ENCODE measurements at regions not wholly inside any gene's neighbourhood (a gene's known extent, or its start where the extent isn't known, plus 50 kb on each side); places are given as distances from the start of the nearest gene placed in this dataset.
A peak's percentile ranks its signal among the peaks of the same experiment; 100 is the strongest.

GRCh38 chr12:126210026-126210425 lies 1144.8 kb downstream of the AACS start:
- H3K4me3 Mint-ChIP-seq (ENCODE audit: unreplicated experiment): no peak overlapping the region
- BruUV-seq (replicated peaks): no TSS peak
- H3K27me3 Mint-ChIP-seq (ENCODE audit: insufficient read depth, unreplicated experiment): no peaks in the 10 kb centered on the region
- TF ChIP-seq CTCF (IDR thresholded peaks at IDR 0.05; ENCODE audit: unreplicated experiment): no peak
- CTCF ChIA-PET: no interaction called here
- POLR2A ChIA-PET: no interaction called here
- no peak for DNase-seq (ENCODE audit: unreplicated experiment)
- no peaks in the 10 kb centered on the region for H3K9me3 Mint-ChIP-seq (ENCODE audit: unreplicated experiment)
- intact Hi-C loops (cut with micrococcal nuclease): no loop called here
- H3K36me3 Mint-ChIP-seq (ENCODE audit: insufficient read depth, unreplicated experiment): peaks cover 5% of the 10 kb centered on the region
- no peak overlapping the region for H3K27ac Mint-ChIP-seq (ENCODE audit: low read depth, unreplicated experiment)
- no peaks in the 10 kb centered on the region for H3K4me1 Mint-ChIP-seq (ENCODE audit: insufficient read depth, unreplicated experiment)

DNA sequence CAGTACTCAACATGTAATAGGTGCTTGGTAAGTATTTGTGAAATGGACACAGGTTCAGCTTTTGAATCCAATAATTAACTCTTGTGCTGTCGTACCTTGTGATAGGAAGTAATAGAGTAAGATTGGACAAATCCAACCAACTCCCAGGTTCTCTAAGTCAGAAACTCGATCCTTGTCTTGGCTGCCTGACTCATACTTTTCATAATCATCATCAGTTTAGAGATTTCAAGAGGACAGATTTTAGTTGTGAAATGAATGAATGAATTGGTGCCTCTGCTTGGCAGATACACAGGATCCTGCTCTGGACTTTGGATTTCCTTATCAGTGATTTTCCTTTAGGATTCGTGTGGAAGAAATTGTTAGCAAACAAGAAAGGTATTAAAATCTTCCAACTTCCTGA lies 1145.2 kb downstream of the AACS start:
- Mint-ChIP-seq H3K27me3 (ENCODE audit: insufficient read depth, unreplicated experiment) (no peaks in the 10 kb centered on the region), H3K9me3 (ENCODE audit: unreplicated experiment) (no peaks in the 10 kb centered on the region), H3K36me3 (ENCODE audit: insufficient read depth, unreplicated experiment) (peaks cover 5% of the 10 kb centered on the region), H3K27ac (ENCODE audit: low read depth, unreplicated experiment) (no peak overlapping the region), H3K4me3 (ENCODE audit: unreplicated experiment) (no peak overlapping the region), H3K4me1 (ENCODE audit: insufficient read depth, unreplicated experiment) (no peaks in the 10 kb centered on the region)
- intact Hi-C loops (cut with micrococcal nuclease): no loop called here
- TF ChIP-seq CTCF (IDR thresholded peaks at IDR 0.05; ENCODE audit: unreplicated experiment): no peak
- no TSS peak for BruUV-seq (replicated peaks)
- ChIA-PET CTCF (interaction anchor here (0.6 kb wide), 1 partner anchor 61 kb away, joined by 4 read pairs; no protein-coding TSS in a partner anchor), POLR2A (no interaction called here)
- DNase-seq (ENCODE audit: unreplicated experiment): peak; percentile 38

- Mint-ChIP-seq H3K36me3 (ENCODE audit: insufficient read depth, unreplicated experiment) (peaks cover 5% of the 10 kb centered on the region), H3K9me3 (ENCODE audit: unreplicated experiment) (no peaks in the 10 kb centered on the region), H3K27me3 (ENCODE audit: insufficient read depth, unreplicated experiment) (no peaks in the 10 kb centered on the region), H3K27ac (ENCODE audit: low read depth, unreplicated experiment) (no peak overlapping the region), H3K4me1 (ENCODE audit: insufficient read depth, unreplicated experiment) (no peaks in the 10 kb centered on the region), H3K4me3 (ENCODE audit: unreplicated experiment) (no peak overlapping the region)
- POLR2A ChIA-PET: no interaction called here
- no peak for TF ChIP-seq CTCF (IDR thresholded peaks at IDR 0.05; ENCODE audit: unreplicated experiment)
- CTCF ChIA-PET: no interaction called here
- intact Hi-C loops (cut with micrococcal nuclease): no loop called here
- no peak for DNase-seq (ENCODE audit: unreplicated experiment)
- BruUV-seq (replicated peaks): no TSS peak
Observed at GRCh38 chr12:126212824-126213223, 1147.6 kb downstream of the AACS start.

DNA sequence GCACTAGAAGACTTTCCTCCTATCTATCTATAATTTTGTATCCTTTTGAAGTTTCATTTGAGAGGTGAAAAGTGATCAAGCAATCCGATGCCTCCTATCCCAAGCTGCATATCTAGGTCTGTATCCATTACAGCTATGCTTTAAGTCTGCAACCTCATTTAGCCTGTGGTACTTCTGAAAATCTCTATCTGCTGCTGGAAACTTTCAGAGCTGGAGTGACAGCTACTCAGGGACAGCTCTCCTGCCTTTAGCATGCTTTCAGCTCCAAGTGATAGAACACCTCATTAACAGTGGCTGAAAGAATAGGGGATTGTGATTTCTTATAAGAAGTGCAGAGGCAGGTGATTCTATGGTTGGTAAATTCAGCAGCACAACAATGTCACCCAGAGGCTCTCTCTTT lies 1153.5 kb downstream of the AACS start:
- Mint-ChIP-seq H3K27ac (ENCODE audit: low read depth, unreplicated experiment) (no peak overlapping the region), H3K27me3 (ENCODE audit: insufficient read depth, unreplicated experiment) (no peaks in the 10 kb centered on the region), H3K4me1 (ENCODE audit: insufficient read depth, unreplicated experiment) (no peaks in the 10 kb centered on the region), H3K9me3 (ENCODE audit: unreplicated experiment) (no peaks in the 10 kb centered on the region), H3K4me3 (ENCODE audit: unreplicated experiment) (no peak overlapping the region), H3K36me3 (ENCODE audit: insufficient read depth, unreplicated experiment) (peaks cover 5% of the 10 kb centered on the region)
- BruUV-seq (replicated peaks): no TSS peak
- CTCF ChIA-PET: interaction anchor here (0.7 kb wide), 1 partner anchor 17 kb away, joined by 3 read pairs; no protein-coding TSS in a partner anchor
- POLR2A ChIA-PET: interaction anchor here (0.6 kb wide), 1 partner anchor 255 kb away, joined by 3 read pairs; no protein-coding TSS in a partner anchor
- TF ChIP-seq CTCF (IDR thresholded peaks at IDR 0.05; ENCODE audit: unreplicated experiment): no peak
- intact Hi-C loops (cut with micrococcal nuclease): no loop called here
- no peak for DNase-seq (ENCODE audit: unreplicated experiment)
